Glomerular endothelial cell (primary cell): ENCODE measurements at regions not wholly inside any gene's neighbourhood (a gene's known extent, or its start where the extent isn't known, plus 50 kb on each side); places are given as distances from the start of the nearest gene placed in this dataset.
"Not testable (repeated sequence)": the region's sequence is repeated elsewhere in the genome, so short reads cannot be mapped to it uniquely, and the experiment has no call there.

Experiments used
- DNase-seq: peaks from one replicate; pipeline ENCODE4 v3.0.0-alpha.2; 2011; ENCODE audit warnings: low read depth, low spot score; ENCODE audit errors: extremely low read depth

DNA sequence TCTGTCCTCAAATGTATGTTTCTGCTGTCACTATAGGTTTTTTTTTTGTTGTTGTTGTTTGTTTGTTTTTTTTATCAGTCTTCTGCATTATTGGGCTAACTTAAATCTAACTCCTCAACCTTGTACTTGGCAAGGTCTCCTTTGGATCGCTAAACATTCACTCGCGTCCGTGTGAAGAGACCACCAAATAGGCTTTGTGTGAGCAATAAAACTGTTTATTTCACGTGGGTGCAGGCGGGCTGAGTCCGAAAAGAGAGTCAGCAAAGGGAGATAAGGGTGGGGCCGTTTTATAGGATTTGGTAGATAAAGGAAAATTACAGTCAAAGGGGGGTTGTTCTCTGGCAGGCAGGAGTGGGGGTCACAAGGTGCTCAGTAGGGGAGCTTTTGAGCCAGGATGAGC is 845.6 kb upstream of the ANO3 start:
- not testable (repeated sequence) for DNase-seq

GRCh38 chr11:25488176-25488575 is 843.8 kb upstream of the ANO3 start:
- DNase-seq = not testable (repeated sequence)

DNA sequence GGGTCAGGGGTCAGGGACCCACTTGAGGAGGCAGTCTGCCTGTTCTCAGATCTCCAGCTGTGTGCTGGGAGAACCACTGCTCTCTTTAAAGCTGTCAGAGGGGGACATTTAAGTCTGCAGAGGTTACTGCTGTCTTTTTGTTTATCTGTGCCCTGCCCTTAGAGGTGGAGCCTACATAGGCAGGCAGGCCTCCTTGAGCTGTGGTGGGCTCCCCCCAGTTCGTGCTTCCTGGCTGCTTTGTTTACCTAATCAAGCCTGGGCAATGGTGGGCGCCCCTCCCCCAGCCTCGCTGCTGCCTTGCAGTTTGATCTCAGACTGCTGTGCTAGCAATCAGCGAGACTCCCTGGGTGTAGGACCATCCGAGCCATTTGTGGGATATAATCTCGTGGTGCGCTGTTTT is 830.5 kb upstream of the ANO3 start:
- not testable (repeated sequence) for DNase-seq

DNA sequence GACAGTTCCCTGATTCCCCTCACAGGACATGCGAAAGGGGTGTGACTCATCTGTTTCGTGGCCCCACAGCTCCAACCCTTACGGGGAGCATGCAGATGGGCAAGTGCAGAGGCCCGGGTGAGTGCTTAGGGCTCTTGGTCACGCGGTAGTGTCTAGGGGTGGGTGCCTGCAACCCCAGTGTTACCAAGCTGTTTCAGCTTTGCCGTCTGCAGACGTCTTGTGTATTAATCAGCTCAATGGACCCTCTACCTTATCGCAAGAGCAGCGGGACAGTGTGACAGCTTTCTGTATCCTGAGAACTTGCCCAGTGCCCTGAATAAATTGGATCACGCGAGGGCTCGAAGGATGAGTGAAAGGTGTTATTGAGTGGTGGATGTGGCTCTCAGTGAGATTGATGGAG is 816.4 kb upstream of the ANO3 start:
- DNase-seq = no peak

GRCh38 chr11:25520459-25520858 is 811.5 kb upstream of the ANO3 start:
- no peak for DNase-seq

DNA sequence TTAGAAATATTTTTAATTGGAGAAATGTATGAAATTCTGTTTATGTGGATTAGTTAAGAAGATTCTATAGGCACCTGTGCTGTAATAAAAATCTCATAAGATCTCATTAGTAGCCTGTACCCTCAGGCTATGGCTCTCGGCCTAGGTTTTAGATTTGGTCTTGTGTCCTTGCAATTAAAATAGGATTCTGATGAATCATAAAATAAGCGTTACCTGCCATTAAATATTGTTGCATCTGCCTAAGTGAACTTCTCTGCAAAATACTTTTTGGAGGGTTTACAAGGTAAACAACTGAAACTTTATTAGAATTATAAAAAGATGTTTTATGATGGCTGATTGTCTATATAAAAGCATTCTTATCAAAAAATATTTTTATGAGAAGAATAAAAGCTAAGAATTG is 804.1 kb upstream of the ANO3 start:
- no peak for DNase-seq

DNA sequence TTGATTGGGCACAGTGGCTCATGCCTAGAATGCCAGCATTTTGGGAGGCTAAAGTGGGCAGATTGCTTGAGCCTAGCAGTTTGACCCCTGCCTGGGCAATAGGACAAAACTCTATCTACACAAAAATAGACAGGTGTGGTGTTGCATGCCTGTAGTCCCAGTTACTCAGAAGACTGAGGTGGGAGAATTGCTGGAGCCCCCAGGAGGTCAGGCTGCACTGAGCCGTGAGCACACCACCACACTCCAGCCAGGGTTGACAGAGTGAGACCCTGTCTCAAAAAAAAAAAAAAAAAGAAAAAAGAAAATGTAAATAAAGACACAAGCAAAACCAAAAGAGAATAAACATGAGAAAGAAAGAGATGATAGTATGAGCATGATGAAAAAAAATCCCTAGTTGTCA is 802.4 kb upstream of the ANO3 start:
- DNase-seq = no peak

- no peak for DNase-seq
Observed at GRCh38 chr11:25535467-25536272, 796.3 kb upstream of the ANO3 start.

DNA sequence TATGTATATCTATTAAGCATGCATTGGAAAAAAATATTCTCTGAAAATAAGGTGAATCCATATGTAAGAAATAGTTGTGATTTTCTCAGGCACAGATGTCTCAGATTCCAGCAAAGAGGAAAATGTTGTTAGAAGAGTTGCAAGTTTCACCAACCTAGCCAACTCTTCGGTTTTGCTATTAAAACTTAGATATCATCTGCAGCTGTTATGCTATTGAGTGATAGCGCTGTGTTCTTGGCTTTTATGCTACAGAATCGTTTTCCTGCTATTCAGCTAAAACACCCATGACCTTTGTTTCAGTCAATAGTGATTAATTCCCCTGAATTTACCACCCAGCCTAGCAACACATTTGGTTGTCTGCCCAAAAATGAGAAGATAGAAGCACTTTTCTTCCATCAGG is 795.6 kb upstream of the ANO3 start:
- no peak for DNase-seq

- no peak for DNase-seq
Observed at GRCh38 chr11:25537393-25537792, 794.5 kb upstream of the ANO3 start.

DNA sequence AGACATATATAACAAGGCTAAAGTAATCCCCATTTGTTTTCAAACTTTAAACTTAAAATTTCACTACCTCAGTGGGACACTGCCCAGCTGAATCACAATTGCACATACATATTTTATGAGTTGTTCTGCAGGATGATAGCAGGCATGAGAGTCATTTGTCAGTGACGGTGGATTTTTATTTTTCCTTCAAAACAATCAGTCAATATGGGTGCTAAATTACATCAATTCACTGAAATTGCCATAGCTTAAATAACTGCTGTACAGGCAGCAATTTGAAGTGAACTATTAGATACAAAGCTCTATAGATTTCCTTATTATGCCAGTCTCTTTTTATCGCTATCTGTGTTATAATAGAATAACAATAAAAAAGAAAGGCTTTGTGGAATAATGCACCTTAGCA is 784.6 kb upstream of the ANO3 start:
- no peak for DNase-seq

DNA sequence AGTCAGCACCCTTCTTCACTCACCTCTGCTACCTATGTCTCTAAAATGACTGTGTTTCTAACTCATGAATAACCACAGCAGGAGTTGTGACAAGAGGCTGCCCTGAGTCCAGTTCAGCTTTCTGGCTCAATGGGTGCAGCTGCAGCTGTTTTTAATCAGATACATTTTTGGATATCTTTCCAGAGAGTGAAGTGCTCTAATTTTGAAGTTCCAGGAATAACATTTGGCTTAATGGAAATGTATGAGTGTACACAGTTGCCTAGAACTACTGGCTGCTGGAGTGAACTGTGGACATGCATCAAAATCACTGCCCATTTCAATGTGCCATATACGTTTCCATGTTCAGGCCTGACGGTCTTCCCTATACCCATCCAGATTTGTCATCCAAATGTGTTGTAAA is 769.5 kb upstream of the ANO3 start:
- DNase-seq = no peak

DNA sequence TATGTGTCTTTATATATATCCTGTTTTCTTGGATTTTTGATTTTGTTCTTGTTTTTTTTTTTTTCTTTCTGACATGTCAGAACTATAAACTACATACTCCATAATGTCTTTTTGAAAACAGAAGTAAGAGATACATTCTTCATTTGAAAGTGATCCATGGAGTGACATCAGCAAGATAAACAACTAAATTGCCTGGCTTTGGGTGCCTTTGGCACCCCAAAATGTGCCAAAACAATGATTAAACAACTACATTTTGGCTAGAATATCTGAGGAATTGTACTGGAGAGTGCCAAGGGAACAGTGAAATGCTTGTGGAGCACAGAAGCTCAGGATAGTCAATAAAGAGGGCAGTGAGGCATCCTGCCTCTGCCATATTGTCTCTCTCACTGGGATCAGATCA is 766.1 kb upstream of the ANO3 start:
- no peak for DNase-seq

- DNase-seq = no peak
Observed at GRCh38 chr11:25566298-25567200, 765.4 kb upstream of the ANO3 start.

- DNase-seq = no peak
Observed at GRCh38 chr11:25576320-25576719, 755.6 kb upstream of the ANO3 start.

- not testable (repeated sequence) for DNase-seq
Observed at GRCh38 chr11:25579554-25579953, 752.4 kb upstream of the ANO3 start.

- DNase-seq = no peak
Observed at GRCh38 chr11:25583596-25583995, 748.3 kb upstream of the ANO3 start.

DNA sequence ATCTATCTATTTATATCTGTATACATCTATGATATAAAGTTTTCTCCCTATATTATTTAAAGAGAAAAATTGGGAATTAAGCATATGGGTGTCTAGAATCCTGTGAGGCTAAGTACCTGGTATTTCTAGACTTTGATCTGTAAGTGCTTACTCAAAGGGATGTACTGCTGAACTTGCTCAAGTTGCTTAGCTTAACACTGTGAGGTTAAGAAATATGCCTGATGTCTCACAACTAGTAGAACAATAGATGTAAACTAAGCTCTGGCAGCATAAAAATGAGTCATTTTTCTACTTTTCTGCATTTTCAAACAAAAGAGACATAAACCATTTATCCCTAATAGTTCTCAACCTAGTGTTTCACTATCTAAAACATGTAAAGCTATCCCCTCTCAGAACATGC is 744.4 kb upstream of the ANO3 start:
- DNase-seq = no peak

DNA sequence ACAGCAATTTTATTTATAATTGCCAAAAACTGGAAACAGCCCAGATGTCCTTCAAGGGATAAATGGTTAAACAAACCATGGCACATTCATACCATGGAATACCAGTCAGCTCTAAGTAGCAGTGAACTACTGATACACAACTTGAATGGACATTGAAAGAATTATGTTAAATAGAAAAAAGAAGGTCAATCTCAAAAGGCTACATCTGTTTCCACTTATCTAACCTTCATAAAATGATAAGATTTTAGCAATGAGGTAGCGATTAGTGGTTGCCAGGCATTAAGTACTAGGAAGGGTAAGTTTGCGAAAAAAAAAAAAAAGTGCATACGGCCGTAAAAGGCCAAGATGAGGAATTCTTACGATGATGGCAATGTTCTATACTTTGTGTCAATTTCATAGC is 738.7 kb upstream of the ANO3 start:
- no peak for DNase-seq

- no peak for DNase-seq
Observed at GRCh38 chr11:25596701-25597100, 735.2 kb upstream of the ANO3 start.

- DNase-seq = no peak
Observed at GRCh38 chr11:25597696-25598095, 734.2 kb upstream of the ANO3 start.

- no peak for DNase-seq
Observed at GRCh38 chr11:25602149-25602548, 729.8 kb upstream of the ANO3 start.
